HEK293 (cell line): ENCODE measurements at regions not wholly inside any gene's neighbourhood (a gene's known extent, or its start where the extent isn't known, plus 50 kb on each side); places are given as distances from the start of the nearest gene placed in this dataset.

Experiments used
- CTCF ChIA-PET: fragments of 350-600 bp; formaldehyde crosslinking; extraction: SDS; loops from one replicate; lab custom pipeline; 2021; ENCODE audit warnings: antibody characterized with exemption; lab: Yijun Ruan, JAX
- POLR2A ChIA-PET: fragments of 300-600 bp; formaldehyde crosslinking; extraction: SDS; loops from one replicate; lab custom pipeline; 2020; ENCODE audit warnings: antibody characterized with exemption, inconsistent platforms; lab: Yijun Ruan, JAX
- H3K27ac ChIP-seq: fragments of 200-500 bp; sonication (Bioruptor generic); 2 replicates; pipeline ENCODE4 v1.5.1; 2014; ENCODE audit warnings: low read depth, low read length, control low read depth, inconsistent platforms; ENCODE audit errors: extremely low read depth
- H3K36me3 ChIP-seq, 2 experiments: fragments of 200-500 bp in 1 of 2; sonication (Bioruptor generic) in 1 of 2; 1 replicate in 1 of 2; 2 replicates in 1 of 2; pipeline ENCODE4 v1.5.1; 2014 to 2017; ENCODE audit warnings: inconsistent platforms in 2 of 2, low read length in 2 of 2; ENCODE audit not compliant: control insufficient read depth in 2 of 2, insufficient read depth in 1 of 2
- H3K4me1 ChIP-seq: fragments of 200-500 bp; sonication (Bioruptor generic); 2 replicates; pipeline ENCODE4 v1.5.1; 2014; ENCODE audit warnings: mild to moderate bottlenecking, low read length, inconsistent platforms; ENCODE audit not compliant: control insufficient read depth, insufficient read depth
- H3K4me3 ChIP-seq: 2 replicates; pipeline ENCODE4 v1.5.1; 2011; ENCODE audit warnings: low read depth, mild to moderate bottlenecking, control low read depth, low read length, moderate library complexity
- H3K9me3 ChIP-seq: fragments of 200-500 bp; sonication (Bioruptor generic); 2 replicates; pipeline ENCODE4 v1.5.1; 2014; ENCODE audit warnings: low read depth, low read length, inconsistent platforms; ENCODE audit not compliant: control insufficient read depth, insufficient read depth
- KLF17 ChIP-seq: fragments of 450-650 bp; formaldehyde crosslinking; IDR thresholded peaks from 2 replicates; pipeline ENCODE4 v1.5.1; 2016; ENCODE audit warnings: missing biosample characterization, missing genetic modification characterization
- KLF8 ChIP-seq: fragments of 450-650 bp; formaldehyde crosslinking; IDR thresholded peaks from 2 replicates; pipeline ENCODE4 v1.5.1; 2016; ENCODE audit warnings: missing biosample characterization, missing genetic modification characterization
- PRDM2 ChIP-seq: fragments of 450-650 bp; formaldehyde crosslinking; IDR thresholded peaks from 2 replicates; pipeline ENCODE4 v1.5.1; 2016; ENCODE audit warnings: missing biosample characterization, missing genetic modification characterization, borderline replicate concordance
- ZBTB10 ChIP-seq: fragments of 450-650 bp; formaldehyde crosslinking; IDR thresholded peaks from 2 replicates; pipeline ENCODE4 v1.5.1; 2016; ENCODE audit warnings: missing biosample characterization, missing genetic modification characterization
- ZFHX2 ChIP-seq: fragments of 450-650 bp; formaldehyde crosslinking; conservative IDR thresholded peaks from 2 replicates; pipeline ENCODE4 v1.5.1; 2016; ENCODE audit warnings: missing biosample characterization, missing genetic modification characterization
- ZNF10 ChIP-seq: fragments of 450-650 bp; formaldehyde crosslinking; IDR thresholded peaks from 2 replicates; pipeline ENCODE4 v1.5.1; 2017; ENCODE audit warnings: missing biosample characterization, missing genetic modification characterization
- ZNF140 ChIP-seq: fragments of 450-650 bp; formaldehyde crosslinking; IDR thresholded peaks from 2 replicates; pipeline ENCODE4 v1.5.1; 2016; ENCODE audit warnings: missing biosample characterization, missing genetic modification characterization
- ZNF510 ChIP-seq: fragments of 450-650 bp; formaldehyde crosslinking; IDR thresholded peaks from 2 replicates; pipeline ENCODE4 v1.5.1; 2018; ENCODE audit warnings: mild to moderate bottlenecking, missing genetic modification characterization, missing biosample characterization; ENCODE audit not compliant: insufficient replicate concordance
- ZNF623 ChIP-seq: fragments of 450-650 bp; formaldehyde crosslinking; IDR thresholded peaks from 2 replicates; pipeline ENCODE4 v1.5.1; 2016; ENCODE audit warnings: missing biosample characterization, missing genetic modification characterization
- ZNF837 ChIP-seq: fragments of 450-650 bp; formaldehyde crosslinking; IDR thresholded peaks from 2 replicates; pipeline ENCODE4 v1.5.1; 2016; ENCODE audit warnings: missing biosample characterization, missing genetic modification characterization
- ZSCAN4 ChIP-seq: fragments of 450-650 bp; formaldehyde crosslinking; IDR thresholded peaks from 2 replicates; pipeline ENCODE4 v1.5.1; 2017; ENCODE audit warnings: missing biosample characterization, missing genetic modification characterization
- TF ChIP-seq, protein P1 (sequence below): fragments of 450-650 bp; formaldehyde crosslinking; IDR thresholded peaks from 2 replicates; pipeline ENCODE4 v1.5.1; 2016; ENCODE audit warnings: missing biosample characterization, missing genetic modification characterization, borderline replicate concordance

- Histone ChIP-seq H3K27ac (no peak overlapping the region), H3K4me3 (no peak overlapping the region), H3K9me3 (no peaks in the 10 kb centered on the region), H3K4me1 (0 out of 2 replicates have a peak, but pooled peaks cover 5% of the 10 kb centered on the region), H3K36me3 (no peaks in the 10 kb centered on the region)
- TF ChIP-seq ZNF10 (tag by site-specific recombination) (no peak), ZNF837 (tag by site-specific recombination) (no peak), KLF8 (tag by site-specific recombination) (no peak), ZNF623 (no peak), ZFHX2 (no peak), ZBTB10 (tag by site-specific recombination) (no peak), KLF17 (tag by site-specific recombination) (no peak), ZNF510 (tag by site-specific recombination) (no peak), PRDM2 (tag by site-specific recombination) (no peak), ZSCAN4 (tag by site-specific recombination) (no peak), ZNF140 (tag by site-specific recombination) (no peak)
- TF ChIP-seq, protein P1, sequence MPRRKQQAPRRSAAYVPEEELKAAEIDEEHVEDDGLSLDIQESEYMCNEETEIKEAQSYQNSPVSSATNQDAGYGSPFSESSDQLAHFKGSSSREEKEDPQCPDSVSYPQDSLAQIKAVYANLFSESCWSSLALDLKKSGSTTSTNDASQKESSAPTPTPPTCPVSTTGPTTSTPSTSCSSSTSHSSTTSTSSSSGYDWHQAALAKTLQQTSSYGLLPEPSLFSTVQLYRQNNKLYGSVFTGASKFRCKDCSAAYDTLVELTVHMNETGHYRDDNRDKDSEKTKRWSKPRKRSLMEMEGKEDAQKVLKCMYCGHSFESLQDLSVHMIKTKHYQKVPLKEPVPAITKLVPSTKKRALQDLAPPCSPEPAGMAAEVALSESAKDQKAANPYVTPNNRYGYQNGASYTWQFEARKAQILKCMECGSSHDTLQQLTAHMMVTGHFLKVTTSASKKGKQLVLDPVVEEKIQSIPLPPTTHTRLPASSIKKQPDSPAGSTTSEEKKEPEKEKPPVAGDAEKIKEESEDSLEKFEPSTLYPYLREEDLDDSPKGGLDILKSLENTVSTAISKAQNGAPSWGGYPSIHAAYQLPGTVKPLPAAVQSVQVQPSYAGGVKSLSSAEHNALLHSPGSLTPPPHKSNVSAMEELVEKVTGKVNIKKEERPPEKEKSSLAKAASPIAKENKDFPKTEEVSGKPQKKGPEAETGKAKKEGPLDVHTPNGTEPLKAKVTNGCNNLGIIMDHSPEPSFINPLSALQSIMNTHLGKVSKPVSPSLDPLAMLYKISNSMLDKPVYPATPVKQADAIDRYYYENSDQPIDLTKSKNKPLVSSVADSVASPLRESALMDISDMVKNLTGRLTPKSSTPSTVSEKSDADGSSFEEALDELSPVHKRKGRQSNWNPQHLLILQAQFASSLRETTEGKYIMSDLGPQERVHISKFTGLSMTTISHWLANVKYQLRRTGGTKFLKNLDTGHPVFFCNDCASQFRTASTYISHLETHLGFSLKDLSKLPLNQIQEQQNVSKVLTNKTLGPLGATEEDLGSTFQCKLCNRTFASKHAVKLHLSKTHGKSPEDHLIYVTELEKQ (tag by site-specific recombination) = no peak
- ChIA-PET POLR2A (no interaction called here), CTCF (no interaction called here)
These were observed 1147.6 kb downstream of the IGSF11 start for GRCh38 chr3:117887031-117887430.
